NCI-H526 (cell line): ENCODE measurements at regions not wholly inside any gene's neighbourhood (a gene's known extent, or its start where the extent isn't known, plus 50 kb on each side); places are given as distances from the start of the nearest gene placed in this dataset.

Experiments used
- DNase-seq, 2 experiments: peaks; one replicate each; lab custom pipeline; 2025; lab: John Stamatoyannopoulos, UW

GRCh38 chr9:11928871-11929321 is 764.3 kb upstream of the TYRP1 start:
- DNase-seq: no peak

GRCh38 chr9:11931109-11931508 is 762.1 kb upstream of the TYRP1 start:
- DNase-seq: no peak

- no peak for DNase-seq
Measured at GRCh38 chr9:11931751-11932150, 761.4 kb upstream of the TYRP1 start.

- no peak for DNase-seq
Measured at GRCh38 chr9:11933926-11934325, 759.3 kb upstream of the TYRP1 start.

GRCh38 chr9:11946531-11946930 is 746.7 kb upstream of the TYRP1 start:
- DNase-seq: no peak

GRCh38 chr9:11962327-11962726 is 730.9 kb upstream of the TYRP1 start:
- no peak for DNase-seq

- no peak for DNase-seq
Measured at GRCh38 chr9:11966786-11967185, 726.4 kb upstream of the TYRP1 start.

GRCh38 chr9:11968631-11969030 is 724.6 kb upstream of the TYRP1 start:
- no peak for DNase-seq

- no peak for DNase-seq
Measured at GRCh38 chr9:11973011-11973410, 720.2 kb upstream of the TYRP1 start.

- no peak for DNase-seq
Measured at GRCh38 chr9:11973511-11973910, 719.7 kb upstream of the TYRP1 start.

GRCh38 chr9:11992866-11993265 is 700.3 kb upstream of the TYRP1 start:
- no peak for DNase-seq

GRCh38 chr9:12014488-12014887 is 678.7 kb upstream of the TYRP1 start:
- no peak for DNase-seq

GRCh38 chr9:12054235-12054634 is 639.0 kb upstream of the TYRP1 start:
- no peak for DNase-seq

GRCh38 chr9:12056874-12057273 is 636.3 kb upstream of the TYRP1 start:
- no peak for DNase-seq

GRCh38 chr9:12060067-12060466 is 633.1 kb upstream of the TYRP1 start:
- no peak for DNase-seq

GRCh38 chr9:12060811-12061210 is 632.4 kb upstream of the TYRP1 start:
- no peak for DNase-seq

GRCh38 chr9:12065050-12065449 is 628.1 kb upstream of the TYRP1 start:
- no peak for DNase-seq

- no peak for DNase-seq
Measured at GRCh38 chr9:12065686-12066085, 627.5 kb upstream of the TYRP1 start.

- DNase-seq: no peak
Measured at GRCh38 chr9:12066455-12067035, 626.6 kb upstream of the TYRP1 start.

GRCh38 chr9:12069366-12069765 is 623.8 kb upstream of the TYRP1 start:
- DNase-seq: no peak

GRCh38 chr9:12085399-12085798 is 607.8 kb upstream of the TYRP1 start:
- no peak for DNase-seq

- DNase-seq: no peak
Measured at GRCh38 chr9:12091865-12092527, 601.2 kb upstream of the TYRP1 start.

GRCh38 chr9:12094046-12094445 is 599.1 kb upstream of the TYRP1 start:
- no peak for DNase-seq

- no peak for DNase-seq
Measured at GRCh38 chr9:12095931-12096330, 597.3 kb upstream of the TYRP1 start.
